ENCODE measurements at regions not wholly inside any gene's neighbourhood (a gene's known extent, or its start where the extent isn't known, plus 50 kb on each side); places are given as distances from the start of the nearest gene placed in this dataset.

DNA sequence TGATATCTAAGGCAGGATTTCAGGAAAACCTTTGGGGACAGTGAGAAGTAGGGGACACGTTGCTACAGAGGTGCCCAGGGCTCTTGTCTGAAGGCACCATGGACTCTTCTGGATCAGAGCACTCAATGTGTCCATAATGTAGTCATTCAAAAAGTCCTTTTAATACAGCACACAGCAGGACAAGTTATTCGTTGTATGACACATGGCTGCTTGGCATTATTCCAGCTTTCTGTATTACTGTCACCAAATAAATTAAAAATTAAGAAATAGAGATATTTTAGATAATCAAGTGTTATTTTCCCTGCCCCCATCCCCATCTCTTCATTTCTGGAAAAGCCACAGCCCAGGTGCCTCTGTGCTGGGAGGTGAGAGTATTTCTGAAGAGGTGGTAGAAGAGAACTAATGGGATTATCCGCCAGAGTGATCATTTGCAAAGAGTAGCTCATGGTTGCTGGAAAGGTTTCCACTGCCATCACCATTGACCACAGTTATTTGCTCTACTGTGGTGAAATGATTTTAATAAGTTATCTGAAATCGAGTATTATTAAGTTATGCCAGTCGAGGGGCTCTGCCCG is 83.0 kb downstream of the CXCL12 start:
- DNase-seq (ENCODE audit: low read depth), result no peak

DNA sequence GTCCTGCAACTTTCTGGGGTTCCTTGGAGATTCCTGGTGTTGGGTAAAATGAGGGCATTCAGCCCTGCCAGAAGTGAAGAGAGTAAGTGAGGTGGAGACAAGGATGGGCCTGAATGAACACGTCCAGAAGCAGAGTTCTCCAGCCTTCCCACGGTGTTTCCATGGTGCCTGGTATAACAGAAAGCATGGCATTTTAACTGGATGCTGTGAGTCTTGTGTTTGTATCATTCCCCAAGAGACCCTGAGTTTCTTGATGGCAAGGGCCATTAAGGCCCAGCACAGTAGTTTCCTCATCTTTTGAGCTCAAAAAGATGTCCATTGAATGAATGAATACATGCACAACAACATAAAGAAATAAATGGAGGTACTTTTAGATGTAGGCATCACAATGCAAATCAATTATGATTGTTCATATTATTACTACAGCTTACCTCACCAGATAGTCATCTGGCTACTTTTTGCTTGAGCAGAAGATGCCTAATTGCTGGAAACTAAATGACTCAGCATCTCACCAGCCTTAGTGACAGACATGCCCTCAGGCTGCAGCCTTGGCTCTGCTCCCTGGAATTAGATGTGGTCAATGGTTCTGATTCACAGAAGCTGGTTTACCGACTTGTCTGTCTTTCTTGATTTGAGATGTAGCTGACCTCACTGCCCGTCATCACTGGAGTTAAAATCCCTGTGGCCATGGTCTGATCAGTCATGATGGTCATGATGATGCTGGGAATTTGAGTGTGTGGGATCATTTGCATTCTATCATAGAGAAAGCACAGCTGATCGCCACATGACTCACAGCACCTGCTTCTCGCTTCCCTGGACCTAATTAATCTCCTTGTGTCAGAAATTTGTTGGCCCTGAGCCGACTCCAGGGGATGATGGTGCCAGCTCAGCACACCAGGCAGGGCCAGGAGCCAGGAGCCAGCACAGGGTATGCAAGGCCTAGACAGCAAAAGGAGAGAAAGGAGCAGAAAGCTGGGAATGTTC is 83.9 kb downstream of the CXCL12 start:
- DNase-seq (ENCODE audit: low read depth), result no peak

DNA sequence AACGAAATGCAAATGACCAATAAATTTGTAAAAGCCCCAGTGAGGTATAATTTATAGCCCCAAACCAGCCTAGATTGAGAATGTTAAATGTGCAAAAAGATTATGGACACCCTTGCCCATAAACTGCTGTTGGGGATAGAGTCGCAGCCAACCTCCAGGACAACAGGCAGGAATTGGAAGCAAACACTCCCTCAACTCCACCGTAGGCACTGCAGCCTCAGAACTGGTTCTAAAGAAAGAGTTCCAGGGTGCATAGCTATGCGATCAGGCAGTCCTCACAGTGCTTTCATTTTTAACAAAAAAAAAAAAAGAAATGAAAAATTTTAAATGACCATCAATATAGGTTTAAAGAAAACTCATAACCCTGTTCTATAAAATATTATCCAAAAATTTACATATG is 86.2 kb downstream of the CXCL12 start:
- DNase-seq (ENCODE audit: low read depth), result no peak

DNA sequence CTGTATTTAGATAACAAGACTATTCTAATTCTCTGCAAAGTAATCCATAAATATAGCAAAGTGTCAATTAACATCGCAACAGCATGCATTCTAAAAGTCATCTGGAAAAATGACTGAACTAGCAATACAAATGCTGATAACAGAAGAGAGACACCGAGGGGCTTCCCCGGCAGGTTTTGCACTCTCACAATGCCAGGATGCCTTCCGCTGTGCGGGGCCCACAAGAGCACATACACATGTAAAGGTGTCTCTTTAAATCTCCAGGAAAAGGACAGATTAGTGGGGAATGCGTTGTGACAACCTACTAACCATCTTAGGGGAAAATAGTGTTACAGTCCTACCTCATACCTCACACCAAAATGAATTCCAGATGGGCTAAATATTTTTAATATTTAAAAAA is 86.9 kb downstream of the CXCL12 start:
- DNase-seq (ENCODE audit: low read depth), result no peak

DNA sequence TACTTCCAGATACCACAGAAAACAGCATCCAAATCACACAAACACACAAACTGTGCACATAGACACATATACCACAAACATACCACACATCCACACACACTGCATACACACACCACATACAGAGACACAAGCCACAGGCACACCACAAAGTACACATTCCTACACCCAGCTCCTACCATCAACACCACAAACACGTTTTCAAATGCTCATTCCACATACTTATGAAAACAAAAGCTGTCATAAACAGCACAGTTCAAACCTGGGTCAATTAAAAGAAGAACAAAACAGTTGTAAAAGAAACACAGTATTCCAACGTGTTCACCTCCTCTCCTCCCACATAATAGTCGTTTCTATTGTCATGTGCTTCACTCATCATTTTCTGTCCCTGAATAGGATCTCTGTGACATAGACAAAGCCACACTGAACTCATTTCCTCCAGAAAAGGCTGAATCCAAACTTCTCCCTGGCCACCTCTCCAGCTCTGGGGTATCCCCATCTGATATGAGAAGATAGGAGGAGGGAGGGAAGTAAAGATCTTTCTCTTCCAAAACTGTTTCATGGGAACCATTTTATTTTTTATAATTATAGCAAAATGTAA is 89.2 kb downstream of the CXCL12 start:
- no peak for DNase-seq (ENCODE audit: low read depth)

DNA sequence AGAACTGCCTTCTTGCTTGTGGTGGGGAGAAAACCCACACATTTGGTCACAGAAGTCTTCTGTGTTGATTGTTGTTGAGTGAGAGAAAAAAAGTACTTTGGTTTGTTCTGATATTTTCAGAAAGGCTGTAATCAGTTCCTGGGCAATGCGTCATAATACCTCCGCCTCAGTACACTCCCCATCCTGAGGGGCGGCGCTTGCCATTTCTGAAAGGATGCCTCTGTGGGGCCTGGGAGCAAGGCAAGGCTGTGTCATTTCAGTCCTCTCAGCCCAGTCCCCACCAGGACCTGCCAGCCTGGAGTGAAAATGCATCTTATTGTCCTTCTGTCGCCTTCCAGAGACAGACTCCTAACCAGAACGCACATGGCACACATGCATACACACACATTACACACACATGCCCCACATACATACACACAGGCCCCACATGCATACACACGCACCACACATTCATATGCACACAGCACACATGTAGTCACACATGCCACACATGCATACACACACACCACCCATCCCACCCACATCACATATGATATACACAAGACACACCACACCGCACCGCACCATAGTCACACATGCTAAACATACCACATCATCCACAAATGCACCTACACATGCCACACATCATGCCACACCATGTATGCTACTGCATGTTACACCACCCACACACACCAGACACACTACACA is 90.0 kb downstream of the CXCL12 start:
- DNase-seq (ENCODE audit: low read depth), result no peak

DNA sequence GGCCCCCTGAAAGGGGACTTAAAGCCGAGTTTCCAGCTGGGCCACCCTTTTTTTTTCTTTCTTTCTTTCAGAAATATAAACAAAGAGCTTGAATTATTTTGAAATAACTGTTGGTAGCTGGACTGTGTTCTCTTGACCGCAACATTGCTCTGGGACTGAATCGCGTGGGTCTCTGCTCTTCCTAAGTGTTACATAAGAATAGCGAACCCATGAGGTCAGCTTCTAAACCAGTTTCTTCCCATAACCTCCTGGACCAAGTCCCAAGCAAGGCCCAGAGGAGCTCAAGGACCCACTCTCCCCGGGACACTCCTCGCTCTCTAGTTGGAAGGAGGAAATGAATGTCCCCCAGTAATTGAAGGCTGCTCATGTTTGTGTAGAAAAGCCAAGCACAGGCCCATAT is 91.1 kb downstream of the CXCL12 start:
- DNase-seq (ENCODE audit: low read depth), result no peak

DNA sequence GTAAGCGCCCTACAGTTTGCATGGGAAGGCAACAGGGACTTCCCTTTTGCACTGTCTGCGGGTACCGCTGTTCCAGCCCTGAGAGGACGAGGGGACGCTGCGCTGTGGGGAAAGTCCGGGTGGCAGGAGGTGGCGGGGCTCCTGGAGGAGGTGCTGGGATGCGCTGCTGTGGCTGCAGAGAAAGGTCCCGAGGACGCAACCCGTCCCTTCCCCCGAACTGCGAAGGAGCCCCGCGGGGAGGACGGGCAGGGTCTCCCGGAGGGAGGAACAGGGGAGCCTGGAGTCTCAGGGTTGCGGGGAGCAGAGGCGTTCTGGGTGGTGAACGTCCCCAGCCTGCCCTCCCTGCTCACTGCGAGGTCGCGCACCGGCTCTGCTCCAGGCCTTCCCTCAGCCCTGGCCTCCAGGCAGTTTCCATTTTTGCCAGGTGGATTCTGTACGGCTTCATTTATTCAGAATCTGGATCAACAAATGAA is 91.6 kb downstream of the CXCL12 start:
- no peak for DNase-seq (ENCODE audit: low read depth)

DNA sequence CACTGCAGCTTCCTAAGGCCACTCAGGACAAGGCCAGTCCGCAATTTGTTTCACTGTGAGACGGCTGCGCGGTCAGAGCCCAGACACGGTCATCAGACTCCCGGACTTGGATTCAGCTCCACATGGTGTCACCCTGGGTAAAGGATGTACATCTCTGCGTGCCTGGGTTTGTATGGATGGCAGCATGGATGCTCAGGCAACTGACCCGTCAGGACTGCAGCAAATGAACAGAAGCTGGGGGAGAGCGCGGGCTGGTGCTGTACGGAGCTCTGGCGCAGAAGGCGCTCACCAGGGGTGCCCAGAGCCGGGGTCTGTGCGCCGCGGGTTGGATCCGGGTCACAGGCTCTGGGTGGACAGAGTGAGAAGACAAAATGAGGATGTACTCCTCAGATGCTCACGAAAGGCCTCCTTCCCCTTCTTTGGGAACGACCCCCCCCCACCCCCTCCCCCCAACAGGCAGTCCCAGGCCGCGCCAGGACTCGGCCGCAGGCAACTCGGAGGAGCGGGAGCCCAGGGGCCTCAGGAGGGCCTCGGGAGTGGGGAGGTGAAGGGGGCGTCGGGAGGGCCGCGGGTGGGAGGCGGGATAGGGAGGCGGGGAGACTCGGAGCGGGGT is 92.4 kb downstream of the CXCL12 start:
- no peak for DNase-seq (ENCODE audit: low read depth)

DNA sequence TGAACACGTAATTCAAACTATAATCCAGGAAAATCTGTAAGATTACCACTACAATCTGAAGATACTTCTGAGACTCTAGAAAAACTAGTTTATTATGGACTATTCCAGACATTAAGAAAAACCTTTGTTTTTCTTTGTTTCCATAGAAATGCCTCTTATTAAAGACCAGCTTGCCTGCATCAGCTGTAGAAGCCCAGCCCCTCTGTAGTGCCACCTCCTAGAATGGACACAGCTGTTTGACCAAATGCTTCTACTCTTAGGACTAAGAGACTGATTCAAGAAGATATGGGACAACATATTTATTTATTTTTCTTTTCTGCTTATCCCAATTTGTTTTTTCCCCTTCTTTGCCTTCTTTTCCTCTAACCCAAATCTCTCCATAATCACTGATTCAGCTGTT is 93.8 kb downstream of the CXCL12 start:
- no peak for DNase-seq (ENCODE audit: low read depth)

DNA sequence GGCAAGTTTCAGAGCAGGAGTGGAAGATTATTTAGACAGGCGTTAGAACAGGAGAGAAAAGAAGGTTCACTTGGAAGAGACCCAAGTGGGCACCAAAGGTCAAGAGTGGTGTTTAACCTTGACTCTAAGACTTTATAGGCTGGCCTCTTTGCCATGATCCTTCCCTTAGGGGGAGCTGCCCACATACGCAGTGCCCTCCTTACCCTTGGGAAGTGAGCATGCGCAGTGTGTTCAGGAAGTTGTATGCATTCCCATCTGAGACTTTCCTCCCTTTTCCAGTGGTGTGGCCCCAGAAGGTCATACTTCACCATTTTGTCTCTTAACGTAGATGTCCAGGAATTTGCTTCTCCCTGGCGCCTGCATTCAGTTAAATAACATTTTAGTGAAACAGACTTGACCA is 95.8 kb downstream of the CXCL12 start:
- no peak for DNase-seq (ENCODE audit: low read depth)

DNA sequence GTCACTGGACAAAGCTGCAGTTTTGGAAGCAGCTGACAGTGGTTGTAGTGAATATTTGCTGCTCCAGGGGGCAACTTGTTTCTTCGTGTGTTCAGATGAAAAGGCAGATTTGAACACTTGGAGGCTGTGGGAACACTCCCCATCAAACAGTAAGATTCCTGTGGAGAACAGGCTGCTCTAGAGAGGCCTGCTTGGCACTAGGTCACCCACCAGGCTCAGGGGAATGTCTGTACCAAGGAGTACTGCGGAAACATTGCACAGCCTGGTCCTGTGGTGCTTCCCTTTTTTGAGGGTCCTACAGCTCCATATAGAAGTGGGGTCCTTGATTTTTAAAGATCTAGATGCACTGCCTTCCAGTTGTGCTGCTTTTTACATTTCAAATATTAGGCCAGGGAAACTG is 97.5 kb downstream of the CXCL12 start:
- DNase-seq (ENCODE audit: low read depth), result no peak

DNA sequence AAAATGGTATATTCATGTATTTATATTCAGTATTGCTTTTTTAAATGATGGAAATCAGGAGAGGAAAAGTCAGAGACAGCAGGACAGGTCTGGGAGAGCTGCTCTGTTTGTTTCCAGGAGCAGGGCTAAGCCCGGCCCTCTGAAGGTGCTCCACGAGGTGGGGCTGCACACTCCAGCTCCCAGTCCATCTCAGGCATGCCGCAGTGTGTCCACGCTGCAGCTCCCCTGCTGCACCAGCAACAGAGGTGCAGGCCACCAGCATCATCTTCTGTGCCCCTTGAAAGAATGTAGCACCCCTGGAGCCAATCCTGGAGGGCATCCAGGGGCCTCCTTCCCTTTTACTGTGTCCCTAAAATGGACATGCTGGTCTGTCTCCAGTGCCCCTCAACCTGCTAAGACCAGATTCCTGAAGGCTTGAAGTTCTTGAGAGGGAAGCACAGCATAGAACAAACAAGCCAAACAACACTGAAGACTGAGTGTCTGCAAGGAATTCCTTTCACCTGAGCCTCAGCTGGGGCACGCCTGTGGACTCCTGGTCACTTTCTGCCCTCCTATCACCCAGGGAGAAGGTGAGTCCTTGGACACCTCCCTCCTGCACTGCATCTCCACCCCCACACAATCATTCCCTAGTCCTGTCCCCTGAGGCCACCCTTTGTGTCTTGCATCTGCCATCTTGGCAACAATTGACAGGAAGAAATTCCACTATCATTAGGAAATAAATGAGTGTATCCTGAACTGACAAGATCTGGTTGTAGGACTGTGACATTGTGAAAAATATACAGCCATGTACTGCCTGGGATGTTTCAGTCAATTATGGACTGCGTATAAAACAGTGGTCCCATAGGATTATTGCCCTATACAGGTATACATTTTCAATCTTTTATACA is 100.5 kb downstream of the CXCL12 start:
- DNase-seq (ENCODE audit: low read depth), result no peak

DNA sequence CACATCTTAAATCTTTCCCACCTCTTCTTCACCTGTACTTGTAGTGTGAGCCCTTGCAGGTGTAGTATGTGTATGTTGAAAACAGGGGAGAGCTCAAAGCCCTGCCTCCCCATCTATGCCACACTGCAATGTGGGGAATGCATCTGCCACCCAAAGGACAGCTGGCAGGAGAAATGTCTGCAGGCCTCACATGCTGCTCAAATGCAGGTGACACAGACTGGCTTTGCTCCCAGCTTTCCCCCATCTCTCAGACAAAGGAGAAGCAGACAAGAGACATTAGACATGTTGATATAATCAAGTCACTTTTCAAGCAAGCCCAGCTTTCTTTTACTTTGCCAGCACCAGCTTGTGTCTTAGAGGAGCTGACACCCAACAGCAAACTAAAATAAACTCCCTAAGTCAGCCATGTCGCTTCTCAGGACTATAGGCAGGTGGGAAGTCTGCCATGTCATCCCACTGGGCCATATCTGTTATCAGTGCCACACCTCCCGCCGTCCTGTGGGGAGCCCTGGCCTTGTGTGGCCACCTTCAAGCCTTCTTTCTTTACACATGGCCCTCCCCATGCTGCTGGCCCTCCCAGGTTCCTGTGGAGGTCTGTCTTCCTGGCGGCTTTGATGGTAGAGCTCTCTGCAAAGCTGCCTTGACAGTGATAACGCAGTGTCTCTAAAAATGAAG is 102.1 kb downstream of the CXCL12 start:
- DNase-seq (ENCODE audit: low read depth), result no peak

DNA sequence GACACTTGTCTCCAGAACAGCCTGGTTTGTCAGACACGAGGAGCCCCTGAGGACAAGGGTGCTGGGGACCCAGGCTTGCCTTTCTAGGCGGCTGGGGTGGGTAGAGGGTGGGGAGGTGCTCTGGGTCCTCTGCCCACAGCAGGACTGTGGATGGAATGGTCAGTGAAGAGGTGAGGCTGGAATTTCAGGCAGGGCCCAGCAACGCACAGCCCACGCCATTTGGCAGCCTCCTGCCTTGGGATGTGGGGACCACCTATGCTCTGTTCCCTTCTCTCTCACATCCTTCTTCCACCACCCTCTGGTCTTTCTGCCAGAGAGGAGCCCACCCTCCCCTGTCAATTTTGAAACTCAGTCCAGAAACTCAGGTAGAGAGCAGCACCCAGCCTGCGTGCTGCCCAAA is 103.2 kb downstream of the CXCL12 start:
- no peak for DNase-seq (ENCODE audit: low read depth)

DNA sequence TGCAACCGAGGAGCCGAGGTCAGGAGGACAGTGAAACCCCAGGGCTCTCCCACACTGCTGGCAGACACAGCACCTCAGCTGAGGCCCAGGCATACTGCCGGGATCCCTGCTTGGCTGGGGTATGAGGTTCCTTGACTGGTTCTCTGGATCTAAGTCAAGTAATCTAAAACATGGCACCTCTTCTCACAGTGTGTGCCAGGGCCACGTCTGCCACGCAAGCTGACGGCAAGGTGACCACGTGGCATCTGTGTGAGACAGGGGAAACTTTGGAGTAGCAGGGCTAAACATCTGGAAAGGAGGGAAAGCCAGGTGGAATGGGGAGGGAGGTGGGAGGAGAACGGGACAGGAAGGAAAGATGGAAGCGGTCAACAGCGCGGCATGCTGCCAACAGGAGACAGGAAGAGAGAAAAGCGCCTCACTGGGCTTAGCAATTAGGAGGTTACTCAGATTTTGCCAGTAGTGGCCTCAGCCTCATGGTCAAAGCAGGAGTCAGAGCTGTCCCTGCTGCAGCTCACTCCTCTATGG is 103.7 kb downstream of the CXCL12 start:
- DNase-seq (ENCODE audit: low read depth), result no peak

DNA sequence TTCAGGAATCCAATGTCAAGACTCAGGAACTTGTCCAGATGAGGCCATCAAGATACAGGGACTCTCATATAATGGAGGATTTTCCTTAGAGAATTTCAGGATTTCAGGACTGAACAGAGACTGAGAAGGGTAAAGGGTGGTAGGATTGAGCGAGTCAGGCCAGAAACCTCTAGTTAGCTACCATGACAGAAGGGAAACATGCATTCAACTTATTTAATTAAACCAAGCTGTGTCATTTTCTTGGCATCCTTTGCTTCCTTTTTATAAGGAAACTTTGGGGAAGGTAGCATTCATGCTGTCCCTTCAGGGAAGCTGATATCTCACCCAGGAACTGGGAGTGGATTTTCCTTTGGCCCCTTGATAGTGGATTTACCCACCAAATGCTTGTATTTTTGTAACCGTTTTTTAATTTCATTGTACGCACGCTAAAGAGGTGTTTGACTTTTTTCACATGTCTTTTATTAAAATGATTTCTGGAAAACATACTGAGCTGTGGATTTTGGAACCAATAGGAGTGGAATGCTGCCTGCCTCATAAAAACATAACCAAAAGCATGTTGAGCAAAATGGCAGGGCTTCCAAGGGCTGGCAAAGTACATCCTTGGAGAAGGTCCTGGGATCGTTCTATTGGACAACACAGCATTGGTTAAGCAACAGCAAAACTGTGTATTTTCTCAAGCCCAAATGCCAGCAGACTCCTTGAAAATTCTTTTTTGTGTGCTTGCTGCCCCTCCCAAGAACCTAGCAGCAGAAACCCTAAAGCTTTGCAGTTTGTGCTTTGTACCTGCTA is 104.5 kb downstream of the CXCL12 start:
- DNase-seq (ENCODE audit: low read depth), result no peak

DNA sequence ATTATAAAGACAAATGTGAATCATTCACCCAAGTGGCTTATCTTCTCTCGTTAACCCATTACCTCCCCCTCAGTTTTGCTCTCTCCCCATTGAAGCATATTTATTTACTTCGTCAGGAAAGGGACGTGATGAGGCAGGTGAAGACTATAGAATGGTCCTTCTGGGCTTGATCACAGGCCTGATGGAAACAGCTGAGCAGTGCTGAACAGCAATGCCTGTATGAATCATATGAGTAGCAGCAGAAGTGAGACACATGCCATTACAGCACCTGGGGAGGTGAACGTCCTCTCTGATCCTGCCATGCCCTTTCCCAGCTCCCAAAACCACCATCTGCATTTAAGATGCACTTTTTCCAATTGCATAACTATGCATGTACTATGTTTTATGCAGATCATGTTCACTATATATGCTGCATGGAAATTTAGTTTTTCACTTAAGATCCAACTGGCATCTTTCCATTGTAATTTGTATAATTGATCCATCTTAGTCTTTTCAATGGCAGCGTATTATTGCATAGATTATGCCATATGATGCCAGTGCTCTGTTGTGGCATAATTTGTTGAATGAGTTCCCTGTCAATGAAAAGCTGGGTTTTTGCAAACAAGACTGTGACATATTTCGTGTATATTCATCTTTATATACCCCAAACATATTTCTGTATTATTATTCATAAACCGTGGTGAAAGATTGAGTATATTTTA is 105.3 kb downstream of the CXCL12 start:
- DNase-seq (ENCODE audit: low read depth), result no peak

DNA sequence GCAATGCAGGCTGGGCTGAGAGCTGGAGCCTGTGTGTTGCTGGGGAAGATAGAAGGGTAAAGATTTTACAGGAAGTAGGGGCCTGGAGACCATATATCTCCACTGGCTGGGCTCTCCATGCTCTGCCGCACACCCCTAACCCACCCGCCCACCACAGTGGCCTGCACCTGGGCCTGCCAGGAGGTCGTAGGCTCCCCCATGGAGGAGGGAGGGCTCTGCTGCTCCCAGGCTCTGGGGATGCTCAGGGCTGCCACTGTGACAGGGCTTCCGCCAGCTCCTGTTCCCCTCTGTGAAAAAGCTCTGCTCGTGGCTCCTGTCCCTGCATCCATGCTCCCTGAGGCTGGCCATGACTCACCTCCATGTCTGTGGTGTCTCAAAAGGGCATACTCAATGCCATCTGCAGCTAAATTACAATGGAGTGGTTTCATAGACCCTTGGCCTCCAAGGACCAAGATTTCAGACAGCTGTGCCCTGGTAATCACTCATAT is 106.0 kb downstream of the CXCL12 start:
- no peak for DNase-seq (ENCODE audit: low read depth)
